OCI-LY1 (cell line): ENCODE measurements at regions not wholly inside any gene's neighbourhood (a gene's known extent, or its start where the extent isn't known, plus 50 kb on each side); places are given as distances from the start of the nearest gene placed in this dataset.

Experiments
- H2AFZ ChIP-seq: fragments of 200-600 bp; sonication (generic), shearing (Covaris generic); 2 replicates; pipeline ENCODE4 v1.6.0; 2014; ENCODE audit warnings: antibody characterized with exemption, mild to moderate bottlenecking, low read length
- H3F3A ChIP-seq: fragments of 200-600 bp; sonication (generic), shearing (Covaris generic); 2 replicates; pipeline ENCODE4 v1.6.0; 2014; ENCODE audit warnings: mild to moderate bottlenecking, antibody characterized with exemption, low read length, moderate library complexity; ENCODE audit not compliant: insufficient read depth
- H3K27ac ChIP-seq: fragments of 200-600 bp; sonication (generic); 2 replicates; pipeline ENCODE4 v1.5.1; 2014; ENCODE audit warnings: low read length, mixed run types, mild to moderate bottlenecking, low read depth; ENCODE audit not compliant: poor library complexity, severe bottlenecking
- H3K27me3 ChIP-seq: fragments of 200-600 bp; sonication (generic); 2 replicates; pipeline ENCODE4 v1.6.0; 2014; ENCODE audit warnings: antibody characterized with exemption, mild to moderate bottlenecking, low read length, moderate library complexity; ENCODE audit not compliant: insufficient read depth
- H3K36me3 ChIP-seq: fragments of 200-600 bp; sonication (generic); 2 replicates; pipeline ENCODE4 v1.6.1; 2014; ENCODE audit warnings: mild to moderate bottlenecking, antibody characterized with exemption, low read length, moderate library complexity, mixed read lengths; ENCODE audit not compliant: insufficient read depth
- H3K4me1 ChIP-seq: fragments of 200-600 bp; sonication (generic); 2 replicates; pipeline ENCODE4 v1.5.1; 2014; ENCODE audit warnings: mild to moderate bottlenecking, low read length, moderate library complexity; ENCODE audit not compliant: insufficient read depth, severe bottlenecking
- H3K4me2 ChIP-seq: fragments of 200-600 bp; sonication (generic), shearing (Covaris generic); 2 replicates; pipeline ENCODE4 v1.6.1; 2014; ENCODE audit warnings: low read length
- H3K4me3 ChIP-seq: fragments of 200-600 bp; sonication (generic); 2 replicates; pipeline ENCODE4 v1.5.1; 2014; ENCODE audit warnings: low read length, low read depth, mild to moderate bottlenecking, mixed read lengths; ENCODE audit not compliant: poor library complexity, severe bottlenecking
- H3K79me2 ChIP-seq: fragments of 200-600 bp; shearing (Covaris generic); 2 replicates; pipeline ENCODE4 v1.6.1; 2016; ENCODE audit warnings: mixed run types, low read length, mixed read lengths; ENCODE audit not compliant: insufficient read depth
- H3K9ac ChIP-seq: fragments of 200-600 bp; sonication (generic), shearing (Covaris generic); 2 replicates; pipeline ENCODE4 v1.6.1; 2014; ENCODE audit warnings: mild to moderate bottlenecking, low read length, mixed read lengths
- H3K9me2 ChIP-seq: fragments of 200-600 bp; sonication (generic), shearing (Covaris generic); 2 replicates; pipeline ENCODE4 v1.6.1; 2014; ENCODE audit warnings: low read depth, mild to moderate bottlenecking, low read length, mixed read lengths
- H3K9me3 ChIP-seq: fragments of 200-600 bp; shearing (Covaris generic); 2 replicates; pipeline ENCODE4 v1.6.1; 2014; ENCODE audit warnings: low read length, mixed read lengths
- H4K20me1 ChIP-seq: fragments of 200-600 bp; sonication (generic), shearing (Covaris generic); 2 replicates; pipeline ENCODE4 v1.6.0; 2016; ENCODE audit warnings: mild to moderate bottlenecking, low read length; ENCODE audit not compliant: insufficient read depth
- EZH2 ChIP-seq: fragments of 200-600 bp; sonication (generic), shearing (Covaris generic); IDR thresholded peaks from 2 replicates; pipeline ENCODE4 v1.8.0; 2017; ENCODE audit warnings: borderline replicate concordance, mixed run types, mild to moderate bottlenecking, antibody characterized with exemption, low read length, moderate library complexity, mixed read lengths
- TF ChIP-seq, protein P1 (sequence below): fragments of 200-600 bp; sonication (generic), shearing (Covaris generic); IDR thresholded peaks from 2 replicates; pipeline ENCODE4 v1.5.1; 2017; ENCODE audit warnings: mild to moderate bottlenecking, antibody characterized with exemption, low read length, moderate library complexity, mixed read lengths

DNA sequence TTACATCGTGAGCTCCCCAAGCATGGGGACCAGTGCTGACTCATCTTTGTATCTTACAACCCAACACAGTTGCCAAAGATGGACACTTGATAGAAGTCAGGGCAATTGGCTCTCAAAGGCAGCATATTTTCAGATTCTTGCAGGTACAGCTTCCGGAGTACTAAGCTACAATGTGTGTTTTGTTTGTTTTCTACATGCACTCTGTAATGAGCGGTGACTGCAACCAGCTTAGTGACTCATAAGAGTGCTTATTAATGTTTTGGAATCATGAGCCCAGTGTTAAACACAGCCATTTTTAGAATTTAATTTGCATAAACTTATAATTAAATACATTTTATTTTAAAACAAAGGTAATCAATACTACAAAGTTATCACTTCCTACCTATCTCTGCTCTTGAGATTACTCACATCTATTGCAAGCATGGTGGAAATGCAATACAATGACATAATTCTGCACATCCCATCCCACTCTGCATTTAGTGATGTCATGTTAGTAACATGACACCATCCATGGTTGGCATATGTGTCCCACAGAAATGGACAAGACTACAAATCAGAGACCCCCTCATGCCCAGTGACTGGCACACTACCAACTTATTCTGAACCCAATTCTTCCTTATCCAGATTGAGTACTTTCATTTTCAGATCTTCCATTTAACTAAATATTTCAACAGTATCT is 399.8 kb upstream of the ST6GAL2 start:
- H3K36me3 ChIP-seq: no peaks in the 10 kb centered on the region
- H3K27ac ChIP-seq: no peak overlapping the region
- no peak for TF ChIP-seq EZH2
- TF ChIP-seq, protein P1, sequence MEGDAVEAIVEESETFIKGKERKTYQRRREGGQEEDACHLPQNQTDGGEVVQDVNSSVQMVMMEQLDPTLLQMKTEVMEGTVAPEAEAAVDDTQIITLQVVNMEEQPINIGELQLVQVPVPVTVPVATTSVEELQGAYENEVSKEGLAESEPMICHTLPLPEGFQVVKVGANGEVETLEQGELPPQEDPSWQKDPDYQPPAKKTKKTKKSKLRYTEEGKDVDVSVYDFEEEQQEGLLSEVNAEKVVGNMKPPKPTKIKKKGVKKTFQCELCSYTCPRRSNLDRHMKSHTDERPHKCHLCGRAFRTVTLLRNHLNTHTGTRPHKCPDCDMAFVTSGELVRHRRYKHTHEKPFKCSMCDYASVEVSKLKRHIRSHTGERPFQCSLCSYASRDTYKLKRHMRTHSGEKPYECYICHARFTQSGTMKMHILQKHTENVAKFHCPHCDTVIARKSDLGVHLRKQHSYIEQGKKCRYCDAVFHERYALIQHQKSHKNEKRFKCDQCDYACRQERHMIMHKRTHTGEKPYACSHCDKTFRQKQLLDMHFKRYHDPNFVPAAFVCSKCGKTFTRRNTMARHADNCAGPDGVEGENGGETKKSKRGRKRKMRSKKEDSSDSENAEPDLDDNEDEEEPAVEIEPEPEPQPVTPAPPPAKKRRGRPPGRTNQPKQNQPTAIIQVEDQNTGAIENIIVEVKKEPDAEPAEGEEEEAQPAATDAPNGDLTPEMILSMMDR: no peak
- H3K4me2 ChIP-seq: no peak overlapping the region
- no peak overlapping the region for H3K4me3 ChIP-seq
- no peaks in the 10 kb centered on the region for H3K27me3 ChIP-seq
- no peaks in the 10 kb centered on the region for H3K4me1 ChIP-seq
- H2AFZ ChIP-seq: no peak overlapping the region
- H3K9me2 ChIP-seq: no peaks in the 10 kb centered on the region
- H3K9ac ChIP-seq: no peak overlapping the region
- no peaks in the 10 kb centered on the region for H3K9me3 ChIP-seq
- H4K20me1 ChIP-seq: no peaks in the 10 kb centered on the region
- H3K79me2 ChIP-seq: no peaks in the 10 kb centered on the region
- no peaks in the 10 kb centered on the region for H3F3A ChIP-seq

DNA sequence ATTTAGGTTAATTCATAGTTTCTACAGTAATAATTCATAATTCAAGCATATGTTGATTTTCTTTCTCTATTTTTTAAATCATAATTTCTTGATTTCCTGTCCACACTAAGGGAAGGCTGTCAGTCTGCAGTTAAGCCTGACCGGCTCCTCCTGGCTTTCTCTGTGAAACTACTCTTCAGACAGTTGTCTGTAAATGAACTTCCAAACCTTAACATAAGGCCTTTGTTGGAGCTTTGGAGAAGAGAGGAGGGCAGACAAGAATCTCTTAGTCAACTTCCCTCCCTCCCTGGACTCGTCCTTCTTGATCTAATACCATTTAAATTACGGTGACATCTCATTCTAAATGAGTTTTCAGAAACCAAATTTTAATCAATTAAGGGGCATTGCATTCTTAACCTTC is 404.1 kb upstream of the ST6GAL2 start:
- Histone ChIP-seq H3K4me1 (no peaks in the 10 kb centered on the region), H3K9me2 (no peaks in the 10 kb centered on the region), H3K9me3 (no peaks in the 10 kb centered on the region), H3K9ac (no peak overlapping the region), H4K20me1 (no peaks in the 10 kb centered on the region), H3K4me3 (no peak overlapping the region), H3K36me3 (no peaks in the 10 kb centered on the region), H3K27ac (no peak overlapping the region), H2AFZ (no peak overlapping the region), H3K79me2 (no peaks in the 10 kb centered on the region), H3K27me3 (no peaks in the 10 kb centered on the region), H3F3A (no peaks in the 10 kb centered on the region), H3K4me2 (no peak overlapping the region)
- TF ChIP-seq, protein P1: no peak
- TF ChIP-seq EZH2: no peak

DNA sequence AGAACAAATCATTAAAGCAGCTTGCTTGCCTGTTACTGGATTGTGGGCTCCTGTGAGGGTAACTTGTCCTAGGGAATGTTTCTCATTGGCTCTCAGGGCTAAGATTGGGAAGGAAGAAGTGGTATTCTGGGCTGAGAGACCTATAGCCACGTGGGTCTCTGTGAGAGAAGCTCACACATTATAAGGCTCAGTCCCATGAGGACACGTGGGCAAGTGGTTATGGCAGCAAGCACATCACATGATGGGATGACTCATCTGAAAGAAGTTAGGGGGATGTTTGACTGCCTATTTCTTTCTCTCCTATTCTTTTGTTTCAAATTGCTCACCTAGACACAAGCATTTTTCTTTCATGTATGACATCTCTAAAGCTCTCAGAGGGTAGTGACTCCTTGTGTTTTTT is 418.0 kb upstream of the ST6GAL2 start:
- Histone ChIP-seq H3K9ac (no peak overlapping the region), H3K79me2 (no peaks in the 10 kb centered on the region), H3K4me1 (no peaks in the 10 kb centered on the region), H3K27me3 (no peaks in the 10 kb centered on the region), H3K9me2 (no peaks in the 10 kb centered on the region), H3K9me3 (no peaks in the 10 kb centered on the region), H3F3A (no peaks in the 10 kb centered on the region), H3K36me3 (no peaks in the 10 kb centered on the region), H2AFZ (no peak overlapping the region), H3K27ac (no peak overlapping the region), H3K4me3 (no peak overlapping the region), H3K4me2 (no peak overlapping the region), H4K20me1 (no peaks in the 10 kb centered on the region)
- TF ChIP-seq, protein P1: no peak
- TF ChIP-seq EZH2: no peak
